ENCODE measurements at regions not wholly inside any gene's neighbourhood (a gene's known extent, or its start where the extent isn't known, plus 50 kb on each side); places are given as distances from the start of the nearest gene placed in this dataset.

- ChIA-PET CTCF (no interaction called here), POLR2A (no interaction called here)
- no peaks in the 10 kb centered on the region for H3K36me3 Mint-ChIP-seq
- 17% methylated on average over 4 of the region's 9 CpGs for WGBS (ENCODE audit: insufficient coverage)
- H3K9me3 ChIP-seq = no peaks in the 10 kb centered on the region
- H3K36me3 ChIP-seq (ENCODE audit: control insufficient read depth in 2 of 2, extremely low read depth in 1 of 2, insufficient read depth in 1 of 2, low read length in 1 of 2) = no peaks in the 10 kb centered on the region
- H3K27ac Mint-ChIP-seq = no peak overlapping the region
- no peak overlapping the region for H3K27ac ChIP-seq (ENCODE audit: low read length)
- no peaks in the 10 kb centered on the region for H3K4me1 Mint-ChIP-seq
- peaks cover 25 to 26% of the 10 kb centered on the region in 2 donors for H3K27me3 Mint-ChIP-seq
- H3K4me1 ChIP-seq (ENCODE audit: control insufficient read depth in 1 of 2, extremely low read depth in 1 of 2, insufficient read depth in 2 of 2, low read length in 2 of 2) = no peaks in the 10 kb centered on the region
- DNase-seq (no peak), ATAC-seq (replicated peaks in 1 of 4) (no peak)
- H3K4me3 ChIP-seq (ENCODE audit: control insufficient read depth in 1 of 2, extremely low read depth in 1 of 2, low read length in 1 of 2) = no peak overlapping the region
- H3K9me3 Mint-ChIP-seq = peaks cover 0 to 10% (median 5%) of the 10 kb centered on the region in 3 donors
- peaks cover 0 to 11% of the 10 kb centered on the region in 2 experiments for H3K27me3 ChIP-seq (replicated peaks in 1 of 2; ENCODE audit: control insufficient read depth in 2 of 2, extremely low read depth in 1 of 2, insufficient read depth in 2 of 2, low read length in 1 of 2)
- no peak overlapping the region for H3K4me3 Mint-ChIP-seq
Observed at GRCh38 chr17:72476134-72476533, 355.3 kb downstream of the SOX9 start.

- no peaks in the 10 kb centered on the region for H3K9me3 ChIP-seq
- no peaks in the 10 kb centered on the region for H3K36me3 Mint-ChIP-seq
- H3K27ac ChIP-seq (ENCODE audit: low read length) = no peak overlapping the region
- H3K27me3 Mint-ChIP-seq = peaks cover 26 to 28% of the 10 kb centered on the region in 2 donors
- CTCF ChIA-PET = no interaction called here
- H3K4me1 ChIP-seq (ENCODE audit: control insufficient read depth in 1 of 2, extremely low read depth in 1 of 2, insufficient read depth in 2 of 2, low read length in 2 of 2) = no peaks in the 10 kb centered on the region
- H3K4me3 Mint-ChIP-seq = no peak overlapping the region
- POLR2A ChIA-PET = no interaction called here
- peaks cover 0 to 11% of the 10 kb centered on the region in 2 experiments for H3K27me3 ChIP-seq (replicated peaks in 1 of 2; ENCODE audit: control insufficient read depth in 2 of 2, extremely low read depth in 1 of 2, insufficient read depth in 2 of 2, low read length in 1 of 2)
- H3K4me3 ChIP-seq (ENCODE audit: control insufficient read depth in 1 of 2, extremely low read depth in 1 of 2, low read length in 1 of 2) = no peak overlapping the region
- H3K9me3 Mint-ChIP-seq = peaks cover 0 to 10% (median 5%) of the 10 kb centered on the region in 3 donors
- H3K27ac Mint-ChIP-seq = no peak overlapping the region
- no peaks in the 10 kb centered on the region for H3K36me3 ChIP-seq (ENCODE audit: control insufficient read depth in 2 of 2, extremely low read depth in 1 of 2, insufficient read depth in 1 of 2, low read length in 1 of 2)
- no peaks in the 10 kb centered on the region for H3K4me1 Mint-ChIP-seq
- ATAC-seq (replicated peaks in 1 of 4) (no peak), DNase-seq (no peak)
- WGBS (ENCODE audit: insufficient coverage) = 13% methylated on average over 6 of the region's 12 CpGs
Observed at GRCh38 chr17:72476575-72476986, 355.8 kb downstream of the SOX9 start.

GRCh38 chr17:72477491-72477890 lies 356.7 kb downstream of the SOX9 start:
- Histone ChIP-seq H3K4me1 (ENCODE audit: control insufficient read depth in 1 of 2, extremely low read depth in 1 of 2, insufficient read depth in 2 of 2, low read length in 2 of 2) (no peaks in the 10 kb centered on the region), H3K27me3 (replicated peaks in 1 of 2; ENCODE audit: control insufficient read depth in 2 of 2, extremely low read depth in 1 of 2, insufficient read depth in 2 of 2, low read length in 1 of 2) (peaks cover 0 to 11% of the 10 kb centered on the region in 2 experiments), H3K36me3 (ENCODE audit: control insufficient read depth in 2 of 2, extremely low read depth in 1 of 2, insufficient read depth in 1 of 2, low read length in 1 of 2) (no peaks in the 10 kb centered on the region), H3K27ac (ENCODE audit: low read length) (no peak overlapping the region), H3K9me3 (no peaks in the 10 kb centered on the region), H3K4me3 (ENCODE audit: control insufficient read depth in 1 of 2, extremely low read depth in 1 of 2, low read length in 1 of 2) (no peak overlapping the region)
- ChIA-PET CTCF (no interaction called here), POLR2A (no interaction called here)
- H3K4me3 Mint-ChIP-seq = no peak overlapping the region
- WGBS (ENCODE audit: insufficient coverage) = 96% methylated on average over 4 of the region's 8 CpGs
- H3K9me3 Mint-ChIP-seq = peaks cover 0 to 10% (median 5%) of the 10 kb centered on the region in 3 donors
- peaks cover 21 to 27% of the 10 kb centered on the region in 2 donors for H3K27me3 Mint-ChIP-seq
- no peaks in the 10 kb centered on the region for H3K36me3 Mint-ChIP-seq
- no peak overlapping the region for H3K27ac Mint-ChIP-seq
- H3K4me1 Mint-ChIP-seq = no peaks in the 10 kb centered on the region
- ATAC-seq (replicated peaks in 1 of 4) (no peak), DNase-seq (no peak)

GRCh38 chr17:72479113-72479512 lies 358.3 kb downstream of the SOX9 start:
- H3K27ac Mint-ChIP-seq = no peak overlapping the region
- H3K27ac ChIP-seq (ENCODE audit: low read length) = no peak overlapping the region
- no peaks in the 10 kb centered on the region for H3K4me1 Mint-ChIP-seq
- H3K36me3 ChIP-seq (ENCODE audit: control insufficient read depth in 2 of 2, extremely low read depth in 1 of 2, insufficient read depth in 1 of 2, low read length in 1 of 2) = no peaks in the 10 kb centered on the region
- ChIA-PET POLR2A (no interaction called here), CTCF (no interaction called here)
- no peaks in the 10 kb centered on the region for H3K4me1 ChIP-seq (ENCODE audit: control insufficient read depth in 1 of 2, extremely low read depth in 1 of 2, insufficient read depth in 2 of 2, low read length in 2 of 2)
- no peak for ATAC-seq (replicated peaks in 1 of 4)
- H3K36me3 Mint-ChIP-seq = no peaks in the 10 kb centered on the region
- H3K9me3 ChIP-seq = no peaks in the 10 kb centered on the region
- peaks cover 0 to 11% of the 10 kb centered on the region in 2 experiments for H3K27me3 ChIP-seq (replicated peaks in 1 of 2; ENCODE audit: control insufficient read depth in 2 of 2, extremely low read depth in 1 of 2, insufficient read depth in 2 of 2, low read length in 1 of 2)
- H3K9me3 Mint-ChIP-seq = peaks cover 0 to 6% (median 5%) of the 10 kb centered on the region in 3 donors
- H3K4me3 ChIP-seq (ENCODE audit: control insufficient read depth in 1 of 2, extremely low read depth in 1 of 2, low read length in 1 of 2) = no peak overlapping the region
- H3K27me3 Mint-ChIP-seq = peaks cover 21 to 31% of the 10 kb centered on the region in 2 donors
- WGBS (ENCODE audit: insufficient coverage) = 85% methylated on average over 3 of the region's 4 CpGs
- no peak for DNase-seq
- no peak overlapping the region for H3K4me3 Mint-ChIP-seq

GRCh38 chr17:72481572-72481971 lies 360.8 kb downstream of the SOX9 start:
- no CpG with 5 or more reads among the region's 2 CpGs for WGBS (ENCODE audit: insufficient coverage)
- H3K27ac Mint-ChIP-seq = no peak overlapping the region
- no peak for DNase-seq
- Histone ChIP-seq H3K27ac (ENCODE audit: low read length) (no peak overlapping the region), H3K4me1 (ENCODE audit: control insufficient read depth in 1 of 2, extremely low read depth in 1 of 2, insufficient read depth in 2 of 2, low read length in 2 of 2) (no peaks in the 10 kb centered on the region), H3K4me3 (ENCODE audit: control insufficient read depth in 1 of 2, extremely low read depth in 1 of 2, low read length in 1 of 2) (no peak overlapping the region), H3K27me3 (replicated peaks in 1 of 2; ENCODE audit: control insufficient read depth in 2 of 2, extremely low read depth in 1 of 2, insufficient read depth in 2 of 2, low read length in 1 of 2) (peaks cover 0 to 11% of the 10 kb centered on the region in 2 experiments), H3K9me3 (no peaks in the 10 kb centered on the region), H3K36me3 (ENCODE audit: control insufficient read depth in 2 of 2, extremely low read depth in 1 of 2, insufficient read depth in 1 of 2, low read length in 1 of 2) (no peaks in the 10 kb centered on the region)
- H3K36me3 Mint-ChIP-seq = no peaks in the 10 kb centered on the region
- ChIA-PET CTCF (no interaction called here), POLR2A (no interaction called here)
- no peaks in the 10 kb centered on the region for H3K9me3 Mint-ChIP-seq
- H3K4me3 Mint-ChIP-seq = no peak overlapping the region
- no peaks in the 10 kb centered on the region for H3K4me1 Mint-ChIP-seq
- H3K27me3 Mint-ChIP-seq = peaks cover 19 to 29% of the 10 kb centered on the region in 2 donors
- ATAC-seq (replicated peaks in 1 of 4) = no peak

- H3K27ac Mint-ChIP-seq = no peak overlapping the region
- H3K4me1 Mint-ChIP-seq = no peaks in the 10 kb centered on the region
- H3K27me3 ChIP-seq (replicated peaks in 1 of 2; ENCODE audit: control insufficient read depth in 2 of 2, extremely low read depth in 1 of 2, insufficient read depth in 2 of 2, low read length in 1 of 2) = no peaks in the 10 kb centered on the region
- no peak overlapping the region for H3K4me3 Mint-ChIP-seq
- peaks cover 0 to 2% (median 0%) of the 10 kb centered on the region in 3 donors for H3K9me3 Mint-ChIP-seq
- no peak for ATAC-seq (replicated peaks in 1 of 4)
- ChIA-PET CTCF (interaction anchor here in 1 of 2 donors (0.5 kb wide), 1 partner anchor 29 kb away, joined by 4 read pairs; no protein-coding TSS in a partner anchor), POLR2A (no interaction called here)
- H3K4me1 ChIP-seq (ENCODE audit: control insufficient read depth in 1 of 2, extremely low read depth in 1 of 2, insufficient read depth in 2 of 2, low read length in 2 of 2) = no peaks in the 10 kb centered on the region
- WGBS (ENCODE audit: insufficient coverage) = no CpG with 5 or more reads among the region's 4 CpGs
- no peaks in the 10 kb centered on the region for H3K36me3 Mint-ChIP-seq
- H3K36me3 ChIP-seq (ENCODE audit: control insufficient read depth in 2 of 2, extremely low read depth in 1 of 2, insufficient read depth in 1 of 2, low read length in 1 of 2) = no peaks in the 10 kb centered on the region
- no peak overlapping the region for H3K27ac ChIP-seq (ENCODE audit: low read length)
- no peaks in the 10 kb centered on the region for H3K9me3 ChIP-seq
- H3K4me3 ChIP-seq (ENCODE audit: control insufficient read depth in 1 of 2, extremely low read depth in 1 of 2, low read length in 1 of 2) = no peak overlapping the region
- no peak for DNase-seq
- peaks cover 7 to 15% of the 10 kb centered on the region in 2 donors for H3K27me3 Mint-ChIP-seq
Observed at GRCh38 chr17:72485596-72485995, 364.8 kb downstream of the SOX9 start.

- no peak for ATAC-seq (replicated peaks in 1 of 4)
- Histone ChIP-seq H3K4me1 (ENCODE audit: control insufficient read depth in 1 of 2, extremely low read depth in 1 of 2, insufficient read depth in 2 of 2, low read length in 2 of 2) (no peaks in the 10 kb centered on the region), H3K27me3 (replicated peaks in 1 of 2; ENCODE audit: control insufficient read depth in 2 of 2, extremely low read depth in 1 of 2, insufficient read depth in 2 of 2, low read length in 1 of 2) (no peaks in the 10 kb centered on the region), H3K36me3 (ENCODE audit: control insufficient read depth in 2 of 2, extremely low read depth in 1 of 2, insufficient read depth in 1 of 2, low read length in 1 of 2) (no peaks in the 10 kb centered on the region), H3K9me3 (no peaks in the 10 kb centered on the region), H3K4me3 (ENCODE audit: control insufficient read depth in 1 of 2, extremely low read depth in 1 of 2, low read length in 1 of 2) (no peak overlapping the region), H3K27ac (ENCODE audit: low read length) (no peak overlapping the region)
- Mint-ChIP-seq H3K4me3 (no peak overlapping the region), H3K9me3 (peaks cover 0 to 3% (median 0%) of the 10 kb centered on the region in 3 donors), H3K36me3 (no peaks in the 10 kb centered on the region), H3K4me1 (no peaks in the 10 kb centered on the region), H3K27me3 (peaks cover 7 to 10% of the 10 kb centered on the region in 2 donors), H3K27ac (no peak overlapping the region)
- POLR2A ChIA-PET = no interaction called here
- DNase-seq = no peak
- CTCF ChIA-PET = interaction anchor here in 1 of 2 donors (0.7 kb wide), 1 partner anchor 20 kb away, joined by 3 read pairs; no protein-coding TSS in a partner anchor
Observed at GRCh38 chr17:72486806-72487205, 366.0 kb downstream of the SOX9 start.
